ENCODE measurements at regions not wholly inside any gene's neighbourhood (a gene's known extent, or its start where the extent isn't known, plus 50 kb on each side); places are given as distances from the start of the nearest gene placed in this dataset.
"Not testable (repeated sequence)": the region's sequence is repeated elsewhere in the genome, so short reads cannot be mapped to it uniquely, and the experiment has no call there.

DNA sequence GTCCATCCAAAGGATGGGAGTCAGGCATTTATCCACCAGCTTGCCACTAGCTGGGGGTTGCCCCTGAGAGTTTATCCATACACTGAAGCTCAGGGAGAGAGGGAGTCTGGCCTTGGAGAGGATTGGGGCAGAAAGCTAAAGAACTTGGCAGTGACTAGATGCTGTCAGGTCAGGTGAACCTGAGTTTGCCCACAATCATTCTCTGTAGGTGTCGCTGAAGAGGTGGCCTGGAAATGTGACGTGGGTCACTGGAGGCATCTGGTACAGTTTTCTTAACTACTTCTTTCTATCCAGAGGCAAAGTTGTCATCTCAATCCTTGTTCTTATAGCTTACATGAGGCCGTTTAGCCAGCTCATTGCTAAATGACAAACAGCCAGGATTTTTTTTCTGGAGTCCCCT is 298.0 kb upstream of the CTNNB1 start:
- Histone ChIP-seq H3K4me3 (no peak overlapping the region), H3K27ac (no peak overlapping the region), H3K9me3 (ENCODE audit: low read depth, low read length) (no peaks in the 10 kb centered on the region), H3K36me3 (ENCODE audit: insufficient read depth, low read length) (no peaks in the 10 kb centered on the region), H3K9ac (ENCODE audit: insufficient read length) (no peak overlapping the region)
- TF ChIP-seq FOXP2 (optimal IDR thresholded peaks at IDR 0.05; ENCODE audit: control extremely low read depth, extremely low read length, insufficient read depth) = no peak
- TF ChIP-seq EZH2 (IDR thresholded peaks at IDR 0.05) = no peak
- TF ChIP-seq POLR2AphosphoS5 (IDR thresholded peaks at IDR 0.05; ENCODE audit: borderline replicate concordance, low read depth, low read length) = no peak
- DNase-seq (ENCODE audit: low read depth, low spot score) = no peak

DNA sequence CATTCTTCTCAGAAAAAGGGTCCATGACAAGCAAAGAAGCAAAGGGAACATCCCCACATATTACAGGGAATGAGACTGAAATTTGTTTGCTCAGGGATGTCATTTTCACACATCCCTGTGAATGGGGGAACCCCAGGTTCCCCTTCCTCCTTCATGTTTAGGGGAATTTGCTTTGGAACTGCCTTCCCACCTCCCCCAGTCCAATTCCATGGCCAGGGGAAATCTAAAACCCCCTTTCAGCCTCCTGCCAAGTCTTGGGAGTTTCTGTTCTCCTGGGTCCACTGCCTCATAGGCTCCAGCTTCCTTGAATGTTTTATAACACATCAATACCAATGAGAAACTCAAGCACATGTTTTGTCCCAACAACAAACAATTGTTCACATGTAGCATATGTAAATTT is 297.5 kb upstream of the CTNNB1 start:
- Histone ChIP-seq H3K9ac (ENCODE audit: insufficient read length) (no peak overlapping the region), H3K4me3 (no peak overlapping the region), H3K9me3 (ENCODE audit: low read depth, low read length) (no peaks in the 10 kb centered on the region), H3K36me3 (ENCODE audit: insufficient read depth, low read length) (no peaks in the 10 kb centered on the region), H3K27ac (no peak overlapping the region)
- DNase-seq (ENCODE audit: low read depth, low spot score) = no peak
- TF ChIP-seq EZH2 (IDR thresholded peaks at IDR 0.05) (no peak), FOXP2 (optimal IDR thresholded peaks at IDR 0.05; ENCODE audit: control extremely low read depth, extremely low read length, insufficient read depth) (no peak), POLR2AphosphoS5 (IDR thresholded peaks at IDR 0.05; ENCODE audit: borderline replicate concordance, low read depth, low read length) (no peak)

DNA sequence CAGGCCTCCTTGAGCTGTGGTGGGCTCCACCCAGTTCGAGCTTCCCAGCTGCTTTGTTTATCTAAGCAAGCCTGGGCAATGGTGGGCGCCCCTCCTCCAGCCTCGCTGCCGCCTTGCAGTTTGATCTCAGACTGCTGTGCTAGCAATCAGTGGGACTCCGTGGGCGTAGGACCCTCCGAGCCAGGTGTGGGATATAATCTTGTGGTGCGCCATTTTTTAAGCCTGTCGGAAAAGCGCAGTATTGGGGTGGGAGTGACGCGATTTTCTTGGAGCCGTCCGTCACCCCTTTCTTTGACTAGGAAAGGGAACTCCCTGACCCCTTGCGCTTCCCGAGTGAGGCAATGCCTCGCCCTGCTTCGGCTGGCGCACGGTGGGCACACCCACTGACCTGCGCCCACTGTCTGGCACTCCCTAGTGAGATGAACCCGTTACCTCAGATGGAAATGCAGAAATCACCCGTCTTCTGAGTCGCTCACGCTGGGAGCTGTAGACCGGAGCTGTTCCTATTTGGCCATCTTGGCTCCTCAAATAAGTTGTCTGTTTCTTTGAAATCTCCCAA is 291.3 kb upstream of the CTNNB1 start:
- not testable (repeated sequence) for H3K9me3 ChIP-seq (ENCODE audit: low read depth, low read length); H3K27ac ChIP-seq; DNase-seq (ENCODE audit: low read depth, low spot score); H3K36me3 ChIP-seq (ENCODE audit: insufficient read depth, low read length); H3K4me3 ChIP-seq; H3K9ac ChIP-seq (ENCODE audit: insufficient read length)

DNA sequence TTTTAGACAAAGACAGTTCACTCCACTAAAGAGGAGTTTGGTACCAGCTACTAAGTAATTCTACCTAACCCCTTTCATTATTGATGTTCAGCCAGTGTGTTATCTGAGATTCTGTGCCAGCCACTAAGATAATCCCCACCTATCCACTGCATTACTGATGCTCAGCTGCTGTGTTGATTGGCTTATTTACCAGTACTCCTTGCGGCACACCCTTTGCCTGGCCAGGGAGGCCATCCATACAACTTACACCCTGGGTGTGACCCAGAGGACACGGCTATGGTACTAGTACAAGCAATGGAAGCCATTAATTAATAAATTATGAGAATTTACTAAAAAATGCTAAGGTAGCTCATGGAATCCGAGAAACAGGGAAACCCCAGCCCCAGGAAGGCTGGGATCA is 290.7 kb upstream of the CTNNB1 start:
- no peak overlapping the region for H3K4me3 ChIP-seq
- no peaks in the 10 kb centered on the region for H3K9me3 ChIP-seq (ENCODE audit: low read depth, low read length)
- no peak for DNase-seq (ENCODE audit: low read depth, low spot score)
- no peak overlapping the region for H3K9ac ChIP-seq (ENCODE audit: insufficient read length)
- no peaks in the 10 kb centered on the region for H3K36me3 ChIP-seq (ENCODE audit: insufficient read depth, low read length)
- H3K27ac ChIP-seq = no peak overlapping the region
- TF ChIP-seq POLR2AphosphoS5 (IDR thresholded peaks at IDR 0.05; ENCODE audit: borderline replicate concordance, low read depth, low read length) (no peak), EZH2 (IDR thresholded peaks at IDR 0.05) (no peak), FOXP2 (optimal IDR thresholded peaks at IDR 0.05; ENCODE audit: control extremely low read depth, extremely low read length, insufficient read depth) (no peak)

DNA sequence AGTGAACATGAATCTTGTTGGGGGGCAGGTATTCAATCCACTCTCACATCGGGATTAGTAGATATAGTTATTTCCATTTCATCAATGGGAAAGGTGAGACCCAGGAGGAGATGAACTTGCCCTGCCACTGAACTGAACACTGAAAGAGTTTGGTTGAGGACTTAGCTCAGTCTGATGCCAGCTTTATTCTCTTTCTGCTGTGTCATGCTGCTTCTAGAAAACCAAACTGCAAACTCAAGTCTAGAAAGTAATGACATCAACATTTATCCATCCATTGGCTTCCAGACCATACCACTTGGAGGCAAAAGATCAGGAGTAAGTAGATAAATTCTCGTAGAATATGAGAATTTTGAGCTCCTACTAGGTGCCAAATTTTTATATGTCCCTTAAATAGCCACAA is 288.0 kb upstream of the CTNNB1 start:
- H3K36me3 ChIP-seq (ENCODE audit: insufficient read depth, low read length) = no peaks in the 10 kb centered on the region
- no peak overlapping the region for H3K9ac ChIP-seq (ENCODE audit: insufficient read length)
- no peak for DNase-seq (ENCODE audit: low read depth, low spot score)
- H3K9me3 ChIP-seq (ENCODE audit: low read depth, low read length) = no peaks in the 10 kb centered on the region
- no peak for TF ChIP-seq POLR2AphosphoS5 (IDR thresholded peaks at IDR 0.05; ENCODE audit: borderline replicate concordance, low read depth, low read length)
- TF ChIP-seq EZH2 (IDR thresholded peaks at IDR 0.05) = no peak
- no peak for TF ChIP-seq FOXP2 (optimal IDR thresholded peaks at IDR 0.05; ENCODE audit: control extremely low read depth, extremely low read length, insufficient read depth)
- no peak overlapping the region for H3K4me3 ChIP-seq
- no peak overlapping the region for H3K27ac ChIP-seq

DNA sequence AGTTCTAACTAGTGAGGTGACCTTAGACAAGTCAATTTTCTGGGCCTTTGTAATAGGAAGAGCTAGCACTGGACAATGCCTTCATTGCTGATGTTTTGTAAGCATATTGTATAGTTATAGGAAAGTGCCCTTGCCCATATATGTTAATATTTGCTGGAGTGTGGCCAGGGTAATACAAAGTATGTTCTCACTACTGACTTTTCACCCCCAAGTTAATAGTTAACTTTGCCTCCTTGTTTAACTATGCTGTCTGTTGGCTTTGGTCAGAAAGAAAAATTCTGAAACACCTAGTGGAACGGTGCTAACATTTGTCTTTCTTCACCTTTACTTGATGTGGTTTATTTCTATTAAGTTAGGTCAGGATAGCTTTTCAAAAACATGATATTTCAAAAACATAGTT is 287.4 kb upstream of the CTNNB1 start:
- TF ChIP-seq POLR2AphosphoS5 (IDR thresholded peaks at IDR 0.05; ENCODE audit: borderline replicate concordance, low read depth, low read length) (no peak), EZH2 (IDR thresholded peaks at IDR 0.05) (no peak), FOXP2 (optimal IDR thresholded peaks at IDR 0.05; ENCODE audit: control extremely low read depth, extremely low read length, insufficient read depth) (no peak)
- DNase-seq (ENCODE audit: low read depth, low spot score) = no peak
- no peaks in the 10 kb centered on the region for H3K36me3 ChIP-seq (ENCODE audit: insufficient read depth, low read length)
- no peak overlapping the region for H3K4me3 ChIP-seq
- H3K9me3 ChIP-seq (ENCODE audit: low read depth, low read length) = no peaks in the 10 kb centered on the region
- no peak overlapping the region for H3K9ac ChIP-seq (ENCODE audit: insufficient read length)
- no peak overlapping the region for H3K27ac ChIP-seq

DNA sequence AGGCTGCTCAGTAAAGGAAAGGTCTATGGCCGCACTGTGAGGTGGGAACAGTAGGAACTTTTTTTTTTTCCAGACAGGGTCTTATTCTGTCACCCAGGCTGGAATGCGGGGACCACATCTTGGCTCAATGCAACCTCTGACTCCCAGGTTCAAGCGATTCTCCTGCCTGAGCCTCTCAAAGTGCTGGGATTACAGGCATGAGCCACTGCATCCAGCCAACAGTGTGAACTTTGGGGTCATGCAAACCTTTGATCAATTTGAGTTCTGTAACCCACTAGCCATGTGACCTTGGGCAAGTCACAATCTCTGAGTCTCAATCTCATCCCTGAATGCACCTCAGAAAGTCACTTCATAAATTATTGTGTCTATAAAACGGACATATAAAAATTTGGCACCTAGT is 286.8 kb upstream of the CTNNB1 start:
- TF ChIP-seq POLR2AphosphoS5 (IDR thresholded peaks at IDR 0.05; ENCODE audit: borderline replicate concordance, low read depth, low read length) = no peak
- no peak for TF ChIP-seq EZH2 (IDR thresholded peaks at IDR 0.05)
- no peak for TF ChIP-seq FOXP2 (optimal IDR thresholded peaks at IDR 0.05; ENCODE audit: control extremely low read depth, extremely low read length, insufficient read depth)
- Histone ChIP-seq H3K36me3 (ENCODE audit: insufficient read depth, low read length) (no peaks in the 10 kb centered on the region), H3K27ac (no peak overlapping the region), H3K4me3 (no peak overlapping the region), H3K9me3 (ENCODE audit: low read depth, low read length) (no peaks in the 10 kb centered on the region), H3K9ac (ENCODE audit: insufficient read length) (no peak overlapping the region)
- DNase-seq (ENCODE audit: low read depth, low spot score) = no peak

DNA sequence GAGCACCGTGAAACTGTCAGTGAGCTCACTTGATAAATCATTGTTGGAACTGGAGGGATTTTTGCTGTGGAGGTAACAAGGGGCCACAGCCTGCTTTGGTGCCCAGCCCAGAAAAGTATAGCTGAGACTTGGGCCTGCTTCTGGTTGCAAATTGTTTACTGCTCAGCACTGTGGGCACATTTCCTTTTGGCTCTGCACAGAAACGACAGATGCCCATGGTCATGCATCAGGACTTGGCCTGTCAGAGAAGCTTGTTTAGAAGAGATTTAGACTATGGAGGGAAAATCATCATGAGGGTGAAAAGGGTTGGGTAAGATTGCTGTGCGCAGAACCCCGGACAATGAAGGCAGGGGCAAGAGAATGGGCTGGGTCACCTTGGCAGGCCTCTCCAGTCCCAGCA is 286.1 kb upstream of the CTNNB1 start:
- H3K9me3 ChIP-seq (ENCODE audit: low read depth, low read length) = no peaks in the 10 kb centered on the region
- TF ChIP-seq FOXP2 (optimal IDR thresholded peaks at IDR 0.05; ENCODE audit: control extremely low read depth, extremely low read length, insufficient read depth) = no peak
- TF ChIP-seq EZH2 (IDR thresholded peaks at IDR 0.05) = no peak
- no peak for TF ChIP-seq POLR2AphosphoS5 (IDR thresholded peaks at IDR 0.05; ENCODE audit: borderline replicate concordance, low read depth, low read length)
- no peaks in the 10 kb centered on the region for H3K36me3 ChIP-seq (ENCODE audit: insufficient read depth, low read length)
- no peak overlapping the region for H3K27ac ChIP-seq
- no peak overlapping the region for H3K4me3 ChIP-seq
- no peak overlapping the region for H3K9ac ChIP-seq (ENCODE audit: insufficient read length)
- no peak for DNase-seq (ENCODE audit: low read depth, low spot score)

DNA sequence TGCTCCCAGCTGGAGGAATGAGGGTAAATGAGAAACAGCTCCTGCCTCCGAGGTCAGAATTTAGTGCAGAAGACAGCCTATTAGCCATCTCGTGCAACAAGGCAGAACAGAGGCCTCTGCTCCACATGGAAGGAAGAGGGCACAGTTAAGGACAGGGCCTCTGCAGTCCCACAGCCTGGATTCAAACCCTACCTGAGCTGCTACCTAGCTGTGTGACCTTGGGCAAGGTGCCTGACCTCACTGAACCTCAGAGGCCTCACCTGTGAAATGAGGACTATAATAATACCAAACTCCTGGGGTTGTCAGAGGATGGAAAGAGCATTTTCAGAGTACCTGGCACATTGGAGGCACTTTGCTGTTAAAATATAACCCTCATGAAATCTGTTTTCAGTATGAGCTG is 285.7 kb upstream of the CTNNB1 start:
- no peak overlapping the region for H3K9ac ChIP-seq (ENCODE audit: insufficient read length)

More for the DNA sequence above, 285.7 kb upstream of the CTNNB1 start:
- TF ChIP-seq EZH2 (IDR thresholded peaks at IDR 0.05) = no peak
- TF ChIP-seq FOXP2 (optimal IDR thresholded peaks at IDR 0.05; ENCODE audit: control extremely low read depth, extremely low read length, insufficient read depth) = no peak
- TF ChIP-seq POLR2AphosphoS5 (IDR thresholded peaks at IDR 0.05; ENCODE audit: borderline replicate concordance, low read depth, low read length) = no peak
- no peak overlapping the region for H3K4me3 ChIP-seq
- H3K27ac ChIP-seq = no peak overlapping the region
- H3K9me3 ChIP-seq (ENCODE audit: low read depth, low read length) = no peaks in the 10 kb centered on the region
- no peak for DNase-seq (ENCODE audit: low read depth, low spot score)
- H3K36me3 ChIP-seq (ENCODE audit: insufficient read depth, low read length) = no peaks in the 10 kb centered on the region

Data from SK-N-MC (cell line).